Activated CD4-positive, alpha-beta T cell treated with anti-CD3 and anti-CD28 coated beads for 48 hours (primary cell): ENCODE measurements at regions not wholly inside any gene's neighbourhood (a gene's known extent, or its start where the extent isn't known, plus 50 kb on each side); places are given as distances from the start of the nearest gene placed in this dataset.

Experiments
- DNase-seq: peaks from one replicate; pipeline ENCODE4 v3.0.0-alpha.2; 2020

DNA sequence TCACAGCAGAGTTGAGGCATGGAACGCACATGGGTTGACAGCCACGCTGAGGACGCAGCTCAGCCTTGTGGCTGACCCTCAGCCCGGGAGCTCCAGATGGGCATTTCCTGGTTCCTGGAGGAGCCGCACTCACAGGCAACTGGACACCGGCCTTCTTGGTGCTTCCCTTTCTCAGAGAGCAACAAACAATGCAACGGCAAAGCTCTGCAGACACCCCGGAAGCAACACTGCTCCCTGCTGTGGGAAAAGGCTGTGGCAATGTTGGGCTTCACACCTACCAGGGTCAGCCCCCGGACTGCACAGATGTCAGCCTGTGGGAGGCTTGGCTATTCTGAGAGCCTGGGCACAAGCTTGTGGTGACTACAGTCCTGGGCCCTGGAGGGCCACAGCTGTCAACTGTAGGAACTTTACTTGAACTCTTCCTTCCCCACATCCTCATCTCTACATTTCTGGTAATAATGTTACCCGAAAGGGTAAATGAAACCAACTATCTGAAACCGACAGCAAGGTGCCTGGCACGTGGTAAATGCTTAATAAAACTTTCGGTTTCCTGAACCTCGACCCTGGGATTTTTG, 597.5 kb upstream of the MKI67 start:
- DNase-seq = no peak

DNA sequence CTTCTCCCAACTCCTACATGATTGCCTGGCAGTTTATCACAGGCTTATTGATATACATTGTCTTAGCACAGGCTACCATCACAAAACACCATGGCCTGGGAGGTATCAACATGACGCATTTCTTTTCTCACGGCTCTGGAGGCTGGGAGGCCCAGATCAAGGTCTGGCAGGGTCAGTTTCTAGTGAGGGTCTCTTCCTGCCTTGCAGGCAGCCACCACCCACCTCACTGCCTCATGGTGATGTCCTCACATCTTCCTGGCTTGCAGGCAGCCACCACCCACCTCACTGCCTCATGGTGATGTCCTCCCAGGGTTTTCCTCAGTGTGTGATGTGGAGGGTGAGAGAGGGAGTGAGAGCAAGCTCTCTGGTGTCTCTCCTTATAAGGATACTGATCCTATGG, 599.3 kb upstream of the MKI67 start:
- DNase-seq = no peak

GRCh38 chr10:128727114-128727513, 600.9 kb upstream of the MKI67 start:
- DNase-seq = no peak

GRCh38 chr10:128729910-128730420, 603.7 kb upstream of the MKI67 start:
- DNase-seq = no peak

DNA sequence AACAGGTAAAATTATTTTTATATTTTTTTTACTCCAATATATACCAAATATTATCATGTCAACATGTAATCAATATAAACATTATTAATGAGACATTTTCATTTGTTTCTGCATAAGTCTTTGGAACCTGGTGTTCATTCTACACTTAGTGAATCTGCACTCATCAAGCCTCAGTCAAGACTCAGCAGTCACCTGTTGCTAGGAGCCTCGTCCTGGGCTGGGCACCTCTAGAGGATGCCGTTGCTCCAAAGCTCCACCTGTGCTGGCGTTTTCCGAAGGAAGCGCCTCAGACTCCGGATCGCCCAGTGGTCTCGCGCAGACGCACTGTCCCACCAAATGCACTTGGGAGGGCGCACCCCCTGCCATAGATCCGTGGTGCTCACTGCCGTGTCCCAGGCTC, 604.7 kb upstream of the MKI67 start:
- DNase-seq = no peak

- DNase-seq = no peak
Observed at GRCh38 chr10:128734161-128734560, 607.9 kb upstream of the MKI67 start.

DNA sequence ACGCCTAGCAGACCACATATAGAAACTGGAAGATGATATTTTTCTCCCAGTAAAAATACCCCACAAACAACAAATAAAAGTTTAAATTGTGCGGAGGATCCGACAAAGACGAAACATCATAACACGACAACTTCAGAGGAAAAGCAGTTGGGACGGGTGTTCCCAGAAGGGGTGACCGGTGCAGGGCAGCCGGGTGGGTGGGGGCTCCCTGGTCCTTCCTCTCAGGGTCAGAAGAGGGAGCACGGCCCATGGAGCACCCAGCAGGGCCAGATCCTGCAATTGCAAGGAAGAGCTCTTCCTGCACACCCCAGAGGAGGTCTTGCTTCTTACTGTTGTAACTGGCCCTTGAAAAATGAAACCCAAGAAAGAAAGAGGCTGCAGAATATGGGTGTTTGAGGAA, 608.5 kb upstream of the MKI67 start:
- DNase-seq = no peak

- no peak for DNase-seq
Observed at GRCh38 chr10:128735996-128736395, 609.8 kb upstream of the MKI67 start.

- no peak for DNase-seq
Observed at GRCh38 chr10:128738386-128738915, 612.2 kb upstream of the MKI67 start.

DNA sequence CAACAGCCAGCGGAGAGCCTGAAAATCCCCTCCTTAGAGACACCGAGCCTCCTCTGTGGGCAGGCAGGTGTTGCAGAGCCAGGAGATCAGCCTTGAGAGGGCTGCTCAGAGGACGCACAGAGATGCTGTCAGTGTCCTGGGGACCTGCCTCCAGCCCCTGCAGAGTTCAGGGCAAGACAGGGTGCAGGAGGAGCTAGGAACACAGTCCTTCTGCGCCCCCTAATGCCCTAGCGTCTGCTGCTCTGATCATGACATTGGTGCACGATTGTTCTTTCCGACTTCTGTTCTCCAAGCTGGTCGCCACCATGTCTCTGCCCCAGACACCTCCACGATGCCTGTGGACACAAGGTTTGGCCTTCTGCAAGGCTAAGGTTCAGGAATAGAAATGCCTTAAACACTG, 613.7 kb upstream of the MKI67 start:
- no peak for DNase-seq

GRCh38 chr10:128741180-128741579, 615.0 kb upstream of the MKI67 start:
- no peak for DNase-seq

DNA sequence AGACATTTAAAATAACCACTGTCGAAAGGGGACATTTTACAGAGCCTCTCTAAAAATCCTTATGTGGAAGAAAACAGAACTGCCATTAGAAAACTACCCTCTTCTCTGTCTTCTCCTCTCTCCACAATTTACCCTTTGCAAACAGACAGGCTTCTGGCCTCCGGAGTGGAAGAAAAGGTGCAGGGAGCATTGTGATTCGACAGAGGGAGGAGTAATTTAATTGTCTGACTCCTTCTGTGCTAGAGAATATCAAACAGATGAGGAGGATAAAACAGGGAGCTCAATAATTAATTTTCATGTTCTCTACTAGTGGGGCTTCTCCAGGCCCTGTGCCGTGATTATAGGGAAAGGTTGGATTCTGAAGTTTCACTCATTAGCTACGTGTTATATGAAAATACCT, 615.5 kb upstream of the MKI67 start:
- no peak for DNase-seq

GRCh38 chr10:128744092-128744491, 617.9 kb upstream of the MKI67 start:
- DNase-seq = no peak

DNA sequence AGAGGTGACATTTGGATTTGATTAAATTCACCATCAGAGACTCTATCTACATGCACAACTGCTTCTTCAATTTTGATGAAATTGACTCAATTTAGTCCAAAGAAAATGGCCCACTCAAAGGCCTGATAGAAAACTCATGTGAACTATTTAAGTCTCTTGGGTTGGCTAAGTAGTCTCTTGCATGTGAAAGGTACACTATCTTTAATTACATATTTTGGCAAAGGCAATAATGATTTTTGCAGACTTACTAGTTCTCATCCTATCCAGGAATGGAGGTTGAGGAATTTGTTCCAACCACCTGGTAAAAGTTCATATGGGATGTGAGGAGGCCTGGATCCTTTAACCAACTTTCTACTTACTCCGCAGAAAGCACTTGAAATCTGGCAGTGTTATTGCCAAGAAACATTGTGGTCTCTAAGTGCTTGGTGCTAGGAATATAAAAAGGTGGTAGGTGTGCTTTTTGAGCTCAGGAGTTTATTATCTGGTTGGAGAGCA, 618.6 kb upstream of the MKI67 start:
- no peak for DNase-seq

DNA sequence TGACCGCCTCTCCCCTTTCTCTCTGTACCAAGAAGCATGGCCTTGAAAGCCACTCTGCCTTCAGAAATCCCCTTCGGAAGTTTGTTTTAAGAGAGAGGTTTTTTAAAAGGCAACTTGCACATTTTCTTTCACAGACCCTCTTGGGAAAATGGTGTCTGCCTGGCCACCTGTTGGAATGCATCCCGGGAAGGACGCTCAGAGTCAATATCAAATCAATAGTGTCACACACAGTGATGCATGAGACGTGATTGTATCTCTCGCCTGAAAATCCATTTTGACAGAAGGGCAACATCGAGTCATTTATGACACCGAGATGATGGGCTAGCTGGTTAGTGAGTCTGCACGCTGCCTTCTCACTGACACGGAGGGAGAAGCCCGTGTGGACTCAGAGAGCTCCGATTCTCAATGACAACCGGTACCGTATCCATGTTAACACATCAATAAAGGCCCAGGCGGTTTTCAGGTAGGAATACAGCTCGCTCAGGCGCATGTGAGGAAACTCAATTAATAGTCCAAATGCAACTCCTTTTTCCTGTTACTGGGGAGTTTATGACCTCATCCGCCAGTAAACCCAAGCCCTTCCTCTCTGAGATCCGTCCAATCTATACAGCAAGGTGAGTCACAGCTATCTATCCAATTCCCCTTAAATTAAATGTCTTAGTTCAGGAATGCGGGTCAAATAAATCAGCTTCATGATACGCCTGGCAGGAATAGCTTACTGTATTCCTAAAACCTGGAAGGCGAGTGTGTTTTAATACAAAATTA, 621.5 kb upstream of the MKI67 start:
- DNase-seq = no peak

DNA sequence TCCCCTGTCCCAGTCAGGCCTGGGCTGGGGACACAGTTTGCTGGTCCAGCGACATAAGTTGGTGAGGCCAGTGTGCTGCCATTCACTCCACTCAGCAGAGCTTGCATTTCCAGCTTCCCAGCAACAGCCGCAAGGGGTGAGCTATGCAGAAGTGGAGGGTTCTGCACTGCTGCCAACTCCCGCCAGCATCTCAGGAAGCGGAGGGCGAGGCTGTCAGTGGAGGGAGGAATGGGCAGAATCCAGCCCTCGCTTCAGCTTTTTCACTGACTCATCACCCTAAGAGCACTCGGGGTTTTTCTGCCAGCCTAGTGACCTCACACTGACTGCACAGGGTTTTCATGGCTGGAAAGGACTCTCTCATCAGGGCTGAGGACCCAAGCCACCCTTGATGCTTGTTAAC, 625.1 kb upstream of the MKI67 start:
- DNase-seq = no peak

GRCh38 chr10:128751851-128752250, 625.6 kb upstream of the MKI67 start:
- no peak for DNase-seq

DNA sequence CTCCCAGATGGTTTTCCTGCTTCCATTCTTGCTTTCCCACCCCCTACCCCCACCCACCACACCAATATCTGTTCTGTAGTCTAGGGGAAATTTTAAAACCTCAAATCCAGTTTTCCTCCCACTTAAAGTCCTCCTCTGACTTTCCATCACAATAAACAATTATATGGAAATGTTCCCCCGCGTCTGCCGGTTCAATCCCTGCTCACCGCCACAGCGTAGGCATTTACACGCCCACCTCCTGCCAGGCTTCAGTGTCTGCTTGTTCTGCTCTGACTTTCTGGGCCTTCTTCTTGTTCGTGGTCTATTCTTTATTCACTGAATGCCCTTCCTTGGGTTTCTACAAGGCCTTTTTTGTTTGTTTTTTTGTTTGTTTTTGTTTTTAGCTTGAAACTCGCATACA, 633.0 kb upstream of the MKI67 start:
- no peak for DNase-seq

GRCh38 chr10:128763588-128763987, 637.4 kb upstream of the MKI67 start:
- DNase-seq = no peak

- no peak for DNase-seq
Observed at GRCh38 chr10:128764190-128764589, 638.0 kb upstream of the MKI67 start.

- no peak for DNase-seq
Observed at GRCh38 chr10:128766915-128767314, 640.7 kb upstream of the MKI67 start.

GRCh38 chr10:128774979-128775378, 648.8 kb upstream of the MKI67 start:
- no peak for DNase-seq

DNA sequence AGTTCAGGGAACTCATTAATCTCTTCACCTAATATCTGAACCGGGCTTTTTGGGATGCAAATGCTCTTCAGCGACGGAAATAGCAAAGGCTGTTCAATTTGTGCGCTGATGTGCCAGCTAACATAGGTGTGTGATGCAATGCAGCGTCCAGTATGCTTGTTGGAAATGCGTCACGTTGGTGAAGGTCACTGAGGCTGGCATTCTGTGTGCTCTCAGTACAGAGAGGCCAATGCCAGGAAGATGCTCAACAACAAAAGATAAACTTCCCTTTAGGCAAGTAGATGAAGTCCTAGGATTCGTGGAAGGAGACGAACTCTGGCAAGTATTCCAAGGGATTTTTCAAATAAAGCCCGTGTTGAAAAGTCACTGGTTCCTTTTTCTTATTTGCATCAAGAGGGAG, 649.5 kb upstream of the MKI67 start:
- DNase-seq = no peak

GRCh38 chr10:128776673-128777252, 650.5 kb upstream of the MKI67 start:
- no peak for DNase-seq
